ENCODE measurements at regions not wholly inside any gene's neighbourhood (a gene's known extent, or its start where the extent isn't known, plus 50 kb on each side); places are given as distances from the start of the nearest gene placed in this dataset.

DNA sequence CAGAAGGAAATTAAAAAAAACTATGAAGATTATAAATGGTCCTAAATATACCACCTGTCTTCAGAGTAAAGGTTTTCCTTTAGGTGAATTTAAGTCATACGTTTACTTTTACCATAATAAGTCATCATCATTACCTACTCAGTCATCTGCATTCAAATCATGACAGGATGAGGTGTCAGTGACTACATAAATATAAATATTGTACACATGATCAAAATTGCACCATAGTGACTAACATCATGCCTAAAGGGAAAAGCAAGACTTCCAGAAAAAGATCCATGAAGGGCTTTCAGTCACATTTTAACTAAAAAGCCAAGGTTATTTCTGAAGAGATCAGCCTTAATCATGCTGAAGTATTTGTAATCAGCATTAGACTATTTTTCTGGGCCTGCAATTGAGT lies 759.9 kb upstream of the FLRT2 start:
- H3K79me2 ChIP-seq (ENCODE audit: insufficient read depth, low read depth), result no peaks in the 10 kb centered on the region
- H4K20me1 ChIP-seq (ENCODE audit: insufficient read depth), result no peaks in the 10 kb centered on the region
- no peak overlapping the region for H3K4me3 ChIP-seq (IDR thresholded peaks at IDR 0.05; ENCODE audit: insufficient read depth, low read depth, low read length)
- no peak overlapping the region for H3K27ac ChIP-seq
- H3K4me2 ChIP-seq, result no peak overlapping the region
- H3K9ac ChIP-seq, result no peak overlapping the region
- no peaks in the 10 kb centered on the region for H3K4me1 ChIP-seq (ENCODE audit: low read depth, poor library complexity, severe bottlenecking)
- no peak overlapping the region for H2AFZ ChIP-seq (ENCODE audit: low read depth)
- no peaks in the 10 kb centered on the region for H3K36me3 ChIP-seq (ENCODE audit: insufficient read depth)
- no peak for TF ChIP-seq CTCF (conservative IDR thresholded peaks at IDR 0.05; ENCODE audit: low read depth, low read length)
- no peaks in the 10 kb centered on the region for H3K27me3 ChIP-seq (ENCODE audit: insufficient read depth, low read depth)

- Histone ChIP-seq H3K4me3 (IDR thresholded peaks at IDR 0.05; ENCODE audit: insufficient read depth, low read depth, low read length) (no peak overlapping the region), H3K4me1 (ENCODE audit: low read depth, poor library complexity, severe bottlenecking) (no peaks in the 10 kb centered on the region), H3K79me2 (ENCODE audit: insufficient read depth, low read depth) (no peaks in the 10 kb centered on the region), H3K27me3 (ENCODE audit: insufficient read depth, low read depth) (no peaks in the 10 kb centered on the region), H3K27ac (no peak overlapping the region), H4K20me1 (ENCODE audit: insufficient read depth) (no peaks in the 10 kb centered on the region), H3K9ac (no peak overlapping the region), H3K4me2 (no peak overlapping the region), H3K36me3 (ENCODE audit: insufficient read depth) (no peaks in the 10 kb centered on the region), H2AFZ (ENCODE audit: low read depth) (no peak overlapping the region)
- TF ChIP-seq CTCF (conservative IDR thresholded peaks at IDR 0.05; ENCODE audit: low read depth, low read length), result no peak
Measured at GRCh38 chr14:84777356-84777755, 752.6 kb upstream of the FLRT2 start.

DNA sequence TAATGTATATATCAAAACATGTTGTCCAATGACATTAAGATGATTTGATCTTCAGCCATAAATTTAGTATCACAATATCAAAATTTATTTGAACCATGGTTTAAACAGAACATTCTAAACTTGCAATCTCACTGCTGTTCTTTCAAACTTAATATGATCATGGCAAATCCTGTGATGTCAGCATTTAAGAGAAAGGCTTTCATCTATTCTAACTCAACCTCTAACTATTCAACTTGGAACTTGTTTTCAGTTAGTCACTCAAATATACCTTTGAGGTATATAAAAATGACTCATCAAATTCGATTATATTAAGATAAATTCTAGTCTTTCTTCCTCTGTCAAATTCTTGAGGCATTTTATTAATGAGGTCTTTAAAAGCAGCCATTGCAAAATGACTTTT lies 747.0 kb upstream of the FLRT2 start:
- Histone ChIP-seq H3K9ac (no peak overlapping the region), H3K27me3 (ENCODE audit: insufficient read depth, low read depth) (no peaks in the 10 kb centered on the region), H4K20me1 (ENCODE audit: insufficient read depth) (no peaks in the 10 kb centered on the region), H3K4me2 (no peak overlapping the region), H3K27ac (no peak overlapping the region), H2AFZ (ENCODE audit: low read depth) (no peak overlapping the region), H3K4me1 (ENCODE audit: low read depth, poor library complexity, severe bottlenecking) (no peaks in the 10 kb centered on the region), H3K4me3 (IDR thresholded peaks at IDR 0.05; ENCODE audit: insufficient read depth, low read depth, low read length) (no peak overlapping the region), H3K36me3 (ENCODE audit: insufficient read depth) (no peaks in the 10 kb centered on the region), H3K79me2 (ENCODE audit: insufficient read depth, low read depth) (no peaks in the 10 kb centered on the region)
- TF ChIP-seq CTCF (conservative IDR thresholded peaks at IDR 0.05; ENCODE audit: low read depth, low read length), result no peak

DNA sequence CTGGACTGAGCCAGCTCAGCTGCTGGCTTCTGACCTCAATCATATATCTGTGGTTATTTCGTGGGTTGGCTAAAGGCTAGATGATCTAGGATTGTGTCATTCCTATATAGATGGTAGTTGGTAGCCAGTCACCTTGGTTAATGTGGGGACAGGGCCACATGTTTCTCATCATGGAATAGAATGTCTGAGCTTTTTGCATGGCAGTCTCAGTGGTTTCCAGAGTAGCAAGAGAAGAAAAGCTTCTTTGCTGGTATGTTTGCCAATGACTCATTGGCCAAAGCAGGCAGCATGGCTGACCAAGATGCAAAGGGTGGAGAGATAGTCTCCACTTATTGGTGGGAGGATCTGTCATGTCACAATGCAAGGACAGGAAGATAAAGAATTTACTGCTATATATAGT lies 746.4 kb upstream of the FLRT2 start:
- H2AFZ ChIP-seq (ENCODE audit: low read depth), result no peak overlapping the region
- H3K27ac ChIP-seq, result no peak overlapping the region
- H4K20me1 ChIP-seq (ENCODE audit: insufficient read depth), result no peaks in the 10 kb centered on the region
- no peaks in the 10 kb centered on the region for H3K36me3 ChIP-seq (ENCODE audit: insufficient read depth)
- no peak for TF ChIP-seq CTCF (conservative IDR thresholded peaks at IDR 0.05; ENCODE audit: low read depth, low read length)
- H3K27me3 ChIP-seq (ENCODE audit: insufficient read depth, low read depth), result no peaks in the 10 kb centered on the region
- H3K79me2 ChIP-seq (ENCODE audit: insufficient read depth, low read depth), result no peaks in the 10 kb centered on the region
- no peaks in the 10 kb centered on the region for H3K4me1 ChIP-seq (ENCODE audit: low read depth, poor library complexity, severe bottlenecking)
- no peak overlapping the region for H3K4me3 ChIP-seq (IDR thresholded peaks at IDR 0.05; ENCODE audit: insufficient read depth, low read depth, low read length)
- no peak overlapping the region for H3K4me2 ChIP-seq
- H3K9ac ChIP-seq, result no peak overlapping the region

GRCh38 chr14:84785996-84786395 lies 743.9 kb upstream of the FLRT2 start:
- Histone ChIP-seq H3K27me3 (ENCODE audit: insufficient read depth, low read depth) (no peaks in the 10 kb centered on the region), H3K27ac (no peak overlapping the region), H2AFZ (ENCODE audit: low read depth) (no peak overlapping the region), H4K20me1 (ENCODE audit: insufficient read depth) (no peaks in the 10 kb centered on the region), H3K79me2 (ENCODE audit: insufficient read depth, low read depth) (no peaks in the 10 kb centered on the region), H3K9ac (no peak overlapping the region), H3K4me2 (no peak overlapping the region), H3K4me1 (ENCODE audit: low read depth, poor library complexity, severe bottlenecking) (no peaks in the 10 kb centered on the region), H3K4me3 (IDR thresholded peaks at IDR 0.05; ENCODE audit: insufficient read depth, low read depth, low read length) (no peak overlapping the region), H3K36me3 (ENCODE audit: insufficient read depth) (no peaks in the 10 kb centered on the region)
- no peak for TF ChIP-seq CTCF (conservative IDR thresholded peaks at IDR 0.05; ENCODE audit: low read depth, low read length)
